KMS-11 (cell line): ENCODE measurements at regions not wholly inside any gene's neighbourhood (a gene's known extent, or its start where the extent isn't known, plus 50 kb on each side); places are given as distances from the start of the nearest gene placed in this dataset.
"Not testable (repeated sequence)": the region's sequence is repeated elsewhere in the genome, so short reads cannot be mapped to it uniquely, and the experiment has no call there.

Experiments used
- H2AFZ ChIP-seq: fragments of 200-600 bp; sonication (generic); 2 replicates; pipeline ENCODE4 v1.6.1; 2016; ENCODE audit warnings: antibody characterized with exemption, mixed run types, low read depth
- H3K27ac ChIP-seq: fragments of 200-600 bp; sonication (generic); 2 replicates; pipeline ENCODE4 v1.6.1; 2016; ENCODE audit warnings: mild to moderate bottlenecking, mixed run types
- H3K27me3 ChIP-seq: fragments of 200-600 bp; sonication (generic); 2 replicates; pipeline ENCODE4 v1.6.1; 2017; ENCODE audit warnings: mild to moderate bottlenecking, low read depth, mixed run types, moderate library complexity; ENCODE audit not compliant: insufficient read depth
- H3K36me3 ChIP-seq: fragments of 200-600 bp; sonication (generic); 2 replicates; pipeline ENCODE4 v1.6.1; 2017; ENCODE audit warnings: mild to moderate bottlenecking, mixed run types; ENCODE audit not compliant: insufficient read depth
- H3K4me1 ChIP-seq: fragments of 200-600 bp; sonication (generic); 2 replicates; pipeline ENCODE4 v1.6.1; 2016; ENCODE audit warnings: mild to moderate bottlenecking, low read depth, mixed run types; ENCODE audit not compliant: poor library complexity, severe bottlenecking
- H3K4me2 ChIP-seq: fragments of 200-600 bp; sonication (generic); 2 replicates; pipeline ENCODE4 v1.7.0; 2016; ENCODE audit warnings: mild to moderate bottlenecking, mixed run types
- H3K4me3 ChIP-seq: fragments of 200-600 bp; sonication (generic); IDR thresholded peaks from 2 replicates; pipeline ENCODE4 v1.6.1; 2017; ENCODE audit warnings: low read depth, low read length, mixed read lengths; ENCODE audit not compliant: insufficient read depth
- H3K79me2 ChIP-seq: fragments of 200-600 bp; sonication (generic); 2 replicates; pipeline ENCODE4 v1.6.1; 2016; ENCODE audit warnings: low read depth, mixed run types; ENCODE audit not compliant: insufficient read depth
- H3K9ac ChIP-seq: fragments of 200-600 bp; sonication (generic); 2 replicates; pipeline ENCODE4 v1.6.1; 2016; ENCODE audit warnings: mild to moderate bottlenecking, mixed run types
- H4K20me1 ChIP-seq: fragments of 200-600 bp; sonication (generic); 2 replicates; pipeline ENCODE4 v1.6.1; 2016; ENCODE audit warnings: mild to moderate bottlenecking, mixed run types; ENCODE audit not compliant: insufficient read depth
- TF ChIP-seq, protein P1 (sequence below): fragments of 200-600 bp; sonication (generic); conservative IDR thresholded peaks from 2 replicates; pipeline ENCODE4 v1.6.1; 2017; ENCODE audit warnings: low read depth, mild to moderate bottlenecking, antibody characterized with exemption, low read length, moderate library complexity, mixed read lengths

DNA sequence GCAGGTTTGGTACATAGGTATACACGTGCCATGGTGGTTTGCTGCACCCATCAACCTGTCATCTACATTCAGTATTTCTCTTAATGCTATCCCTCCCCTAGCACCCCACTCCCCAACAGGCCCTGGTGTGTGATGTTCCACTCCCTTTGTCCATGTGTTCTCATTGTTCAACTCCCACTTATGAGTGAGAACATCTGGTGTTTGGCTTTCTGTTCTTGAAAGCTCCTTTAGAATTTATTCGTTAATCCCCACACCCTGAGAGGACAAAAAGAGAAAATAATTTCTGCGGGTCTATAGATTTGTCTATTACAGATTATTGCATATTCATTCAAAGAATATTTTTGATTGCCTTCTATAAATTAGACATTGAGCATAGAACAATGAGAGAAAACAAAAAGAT is 455.5 kb downstream of the PLPP3 start:
- H3K36me3 ChIP-seq: no peaks in the 10 kb centered on the region
- H3K9ac ChIP-seq: no peak overlapping the region
- no peak overlapping the region for H3K4me2 ChIP-seq
- no peaks in the 10 kb centered on the region for H4K20me1 ChIP-seq
- no peaks in the 10 kb centered on the region for H3K27me3 ChIP-seq
- no peak overlapping the region for H3K27ac ChIP-seq
- no peaks in the 10 kb centered on the region for H3K79me2 ChIP-seq
- H3K4me1 ChIP-seq: no peaks in the 10 kb centered on the region
- TF ChIP-seq, protein P1, sequence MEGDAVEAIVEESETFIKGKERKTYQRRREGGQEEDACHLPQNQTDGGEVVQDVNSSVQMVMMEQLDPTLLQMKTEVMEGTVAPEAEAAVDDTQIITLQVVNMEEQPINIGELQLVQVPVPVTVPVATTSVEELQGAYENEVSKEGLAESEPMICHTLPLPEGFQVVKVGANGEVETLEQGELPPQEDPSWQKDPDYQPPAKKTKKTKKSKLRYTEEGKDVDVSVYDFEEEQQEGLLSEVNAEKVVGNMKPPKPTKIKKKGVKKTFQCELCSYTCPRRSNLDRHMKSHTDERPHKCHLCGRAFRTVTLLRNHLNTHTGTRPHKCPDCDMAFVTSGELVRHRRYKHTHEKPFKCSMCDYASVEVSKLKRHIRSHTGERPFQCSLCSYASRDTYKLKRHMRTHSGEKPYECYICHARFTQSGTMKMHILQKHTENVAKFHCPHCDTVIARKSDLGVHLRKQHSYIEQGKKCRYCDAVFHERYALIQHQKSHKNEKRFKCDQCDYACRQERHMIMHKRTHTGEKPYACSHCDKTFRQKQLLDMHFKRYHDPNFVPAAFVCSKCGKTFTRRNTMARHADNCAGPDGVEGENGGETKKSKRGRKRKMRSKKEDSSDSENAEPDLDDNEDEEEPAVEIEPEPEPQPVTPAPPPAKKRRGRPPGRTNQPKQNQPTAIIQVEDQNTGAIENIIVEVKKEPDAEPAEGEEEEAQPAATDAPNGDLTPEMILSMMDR: no peak
- H3K4me3 ChIP-seq: no peak overlapping the region
- no peak overlapping the region for H2AFZ ChIP-seq

DNA sequence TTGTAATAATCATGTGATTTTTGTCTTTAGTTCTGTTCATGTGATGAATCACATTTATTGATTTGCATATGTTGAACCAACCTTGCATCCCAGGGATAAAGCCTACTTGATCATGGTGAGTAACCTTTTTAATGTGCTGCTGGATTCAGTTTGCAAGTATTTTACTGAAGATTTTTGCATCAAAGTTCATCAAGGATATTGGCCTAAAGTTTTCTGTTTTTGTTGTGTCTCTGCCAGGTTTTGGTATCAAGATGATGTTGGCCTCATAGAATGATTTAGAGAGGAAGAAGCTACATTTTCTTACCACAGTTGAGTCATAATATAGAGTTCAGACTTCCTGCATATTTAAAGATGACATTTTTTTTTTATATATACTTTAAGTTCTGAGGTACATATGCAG is 455.9 kb downstream of the PLPP3 start:
- Histone ChIP-seq H3K36me3 (no peaks in the 10 kb centered on the region), H3K27ac (no peak overlapping the region), H3K79me2 (no peaks in the 10 kb centered on the region), H3K27me3 (no peaks in the 10 kb centered on the region), H3K9ac (no peak overlapping the region), H3K4me1 (no peaks in the 10 kb centered on the region), H4K20me1 (no peaks in the 10 kb centered on the region), H3K4me2 (no peak overlapping the region), H2AFZ (no peak overlapping the region), H3K4me3 (no peak overlapping the region)
- TF ChIP-seq, protein P1: no peak

DNA sequence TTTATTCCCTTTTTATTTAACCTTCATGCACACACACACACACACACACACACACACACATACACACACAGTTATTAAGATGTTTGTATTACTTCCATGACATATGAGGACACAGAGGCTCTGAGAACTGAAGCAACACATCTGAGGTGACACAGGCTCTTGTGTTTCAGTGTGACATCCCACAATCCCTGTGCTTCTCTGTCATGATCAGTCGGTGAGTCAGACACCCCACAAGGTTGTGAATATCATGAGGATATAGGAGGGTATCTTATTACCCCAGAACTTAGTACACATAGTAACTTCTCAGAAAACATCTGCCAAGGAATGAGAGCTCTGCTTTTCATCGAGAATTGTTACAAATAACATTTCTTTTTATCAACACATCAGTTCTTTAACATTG is 459.3 kb downstream of the PLPP3 start:
- no peaks in the 10 kb centered on the region for H3K79me2 ChIP-seq
- no peak overlapping the region for H3K4me2 ChIP-seq
- no peaks in the 10 kb centered on the region for H3K27me3 ChIP-seq
- TF ChIP-seq, protein P1: no peak
- no peaks in the 10 kb centered on the region for H3K36me3 ChIP-seq
- H3K27ac ChIP-seq: no peak overlapping the region
- H2AFZ ChIP-seq: no peak overlapping the region
- H3K4me1 ChIP-seq: no peaks in the 10 kb centered on the region
- H4K20me1 ChIP-seq: no peaks in the 10 kb centered on the region
- H3K4me3 ChIP-seq: no peak overlapping the region
- no peak overlapping the region for H3K9ac ChIP-seq

DNA sequence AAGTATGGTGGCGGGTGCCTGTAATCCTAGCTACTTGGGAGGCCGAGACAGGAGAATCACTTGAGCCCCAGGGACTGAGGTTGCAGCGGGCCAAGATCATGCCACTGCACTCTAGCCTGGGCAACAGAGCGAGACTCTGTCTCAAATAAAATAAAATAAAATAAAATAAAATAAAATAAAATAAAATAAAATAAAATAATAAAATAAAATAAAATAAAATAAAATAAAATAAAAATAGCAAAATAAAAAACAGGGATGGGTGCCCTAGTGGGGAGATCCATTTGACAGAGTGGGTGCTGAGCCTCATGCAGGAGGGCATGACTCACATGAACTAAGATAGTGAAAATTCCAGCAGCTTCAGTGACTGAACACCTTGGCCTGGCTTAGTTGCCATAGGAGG is 460.7 kb downstream of the PLPP3 start:
- H3K27me3 ChIP-seq, H3K79me2 ChIP-seq, H3K27ac ChIP-seq, H3K36me3 ChIP-seq, H3K4me2 ChIP-seq, H4K20me1 ChIP-seq, H3K9ac ChIP-seq, H2AFZ ChIP-seq, H3K4me3 ChIP-seq, H3K4me1 ChIP-seq: not testable (repeated sequence)

DNA sequence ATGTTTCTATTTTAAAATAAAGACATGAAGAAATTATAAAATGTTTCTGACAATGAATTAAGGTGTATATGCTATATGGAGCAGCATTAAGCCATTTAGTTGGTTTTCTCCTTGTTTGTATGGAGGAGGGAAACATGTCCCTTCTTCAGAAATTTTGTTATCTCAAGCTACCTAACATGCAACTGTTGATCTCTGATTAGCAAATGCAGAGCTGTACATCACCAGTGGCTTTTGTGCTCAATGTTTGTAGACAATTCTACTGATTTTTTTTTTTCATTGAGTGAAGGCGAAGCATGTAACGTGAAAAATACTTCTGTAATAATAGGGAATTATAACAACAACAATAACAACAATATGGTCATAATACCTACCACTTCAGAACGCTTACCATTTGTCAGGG is 463.7 kb downstream of the PLPP3 start:
- Histone ChIP-seq H3K4me1 (no peaks in the 10 kb centered on the region), H2AFZ (no peak overlapping the region), H3K79me2 (no peaks in the 10 kb centered on the region), H3K27me3 (no peaks in the 10 kb centered on the region), H4K20me1 (no peaks in the 10 kb centered on the region), H3K36me3 (no peaks in the 10 kb centered on the region), H3K9ac (no peak overlapping the region), H3K27ac (no peak overlapping the region), H3K4me3 (no peak overlapping the region), H3K4me2 (no peak overlapping the region)
- TF ChIP-seq, protein P1: no peak
